GM12874 (cell line): ENCODE measurements at regions not wholly inside any gene's neighbourhood (a gene's known extent, or its start where the extent isn't known, plus 50 kb on each side); places are given as distances from the start of the nearest gene placed in this dataset.

Experiments used
- TF ChIP-seq, protein P1 (sequence below): IDR thresholded peaks from 2 replicates; pipeline ENCODE4 v1.5.1; 2011; ENCODE audit warnings: low read depth, mild to moderate bottlenecking, control low read depth, low read length, moderate library complexity; ENCODE audit not compliant: insufficient read depth

DNA sequence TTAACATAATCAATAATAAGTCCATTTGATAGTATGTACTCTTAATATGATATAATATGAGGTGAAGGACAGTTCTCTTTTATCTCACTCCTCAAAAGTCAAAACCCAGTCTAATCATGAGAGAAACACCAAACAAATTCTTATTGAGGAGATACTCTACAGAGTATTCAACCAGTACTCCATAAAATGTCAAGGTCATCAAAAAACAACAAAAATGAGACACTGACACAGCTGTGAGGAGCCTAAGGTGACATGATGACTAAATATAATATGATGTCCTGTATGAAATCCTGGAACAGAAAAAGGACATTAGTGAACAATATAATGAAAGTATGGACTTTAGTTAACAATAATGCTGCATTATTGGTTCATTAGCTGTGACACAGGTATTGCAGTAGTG lies 675.1 kb downstream of the HTR1B start:
- TF ChIP-seq, protein P1, sequence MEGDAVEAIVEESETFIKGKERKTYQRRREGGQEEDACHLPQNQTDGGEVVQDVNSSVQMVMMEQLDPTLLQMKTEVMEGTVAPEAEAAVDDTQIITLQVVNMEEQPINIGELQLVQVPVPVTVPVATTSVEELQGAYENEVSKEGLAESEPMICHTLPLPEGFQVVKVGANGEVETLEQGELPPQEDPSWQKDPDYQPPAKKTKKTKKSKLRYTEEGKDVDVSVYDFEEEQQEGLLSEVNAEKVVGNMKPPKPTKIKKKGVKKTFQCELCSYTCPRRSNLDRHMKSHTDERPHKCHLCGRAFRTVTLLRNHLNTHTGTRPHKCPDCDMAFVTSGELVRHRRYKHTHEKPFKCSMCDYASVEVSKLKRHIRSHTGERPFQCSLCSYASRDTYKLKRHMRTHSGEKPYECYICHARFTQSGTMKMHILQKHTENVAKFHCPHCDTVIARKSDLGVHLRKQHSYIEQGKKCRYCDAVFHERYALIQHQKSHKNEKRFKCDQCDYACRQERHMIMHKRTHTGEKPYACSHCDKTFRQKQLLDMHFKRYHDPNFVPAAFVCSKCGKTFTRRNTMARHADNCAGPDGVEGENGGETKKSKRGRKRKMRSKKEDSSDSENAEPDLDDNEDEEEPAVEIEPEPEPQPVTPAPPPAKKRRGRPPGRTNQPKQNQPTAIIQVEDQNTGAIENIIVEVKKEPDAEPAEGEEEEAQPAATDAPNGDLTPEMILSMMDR: no peak

DNA sequence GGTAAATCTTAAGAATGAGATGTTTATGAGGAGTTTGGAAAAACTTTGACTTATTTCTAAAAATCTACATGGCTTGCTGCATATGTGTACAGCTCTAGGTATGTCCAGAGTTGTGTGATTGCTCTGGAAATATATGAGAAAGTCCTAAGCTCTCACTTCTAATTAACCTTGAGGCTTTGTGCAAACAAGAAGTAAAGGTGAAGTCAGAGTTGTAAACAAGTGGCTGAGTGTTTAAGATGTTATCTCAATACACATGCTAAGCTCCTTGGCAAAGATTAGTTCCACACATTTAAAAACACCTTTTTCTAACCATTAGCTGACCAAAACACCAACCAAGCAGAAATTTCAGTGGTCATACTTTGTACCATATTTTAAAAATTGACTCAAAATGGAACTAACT lies 684.2 kb downstream of the HTR1B start:
- TF ChIP-seq, protein P1: no peak

DNA sequence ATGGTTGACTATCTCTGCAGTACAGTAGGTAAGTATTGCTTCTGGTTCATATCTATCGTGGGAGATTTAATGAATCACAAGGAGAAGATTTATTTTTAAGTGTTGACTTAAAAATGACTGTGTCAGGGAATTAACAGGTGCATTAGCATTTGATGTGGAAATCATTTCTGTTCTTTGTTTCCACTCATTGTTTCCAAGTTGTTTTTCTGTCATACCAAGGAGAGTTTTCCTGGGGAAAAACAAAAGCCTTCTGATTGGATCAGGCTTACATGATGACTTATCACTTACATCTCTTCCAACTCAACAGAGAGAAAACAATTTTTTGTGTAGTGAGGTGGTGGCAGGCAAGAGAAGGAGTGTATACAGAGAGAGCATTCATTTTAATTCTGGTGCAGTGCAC lies 686.4 kb downstream of the HTR1B start:
- TF ChIP-seq, protein P1: no peak

DNA sequence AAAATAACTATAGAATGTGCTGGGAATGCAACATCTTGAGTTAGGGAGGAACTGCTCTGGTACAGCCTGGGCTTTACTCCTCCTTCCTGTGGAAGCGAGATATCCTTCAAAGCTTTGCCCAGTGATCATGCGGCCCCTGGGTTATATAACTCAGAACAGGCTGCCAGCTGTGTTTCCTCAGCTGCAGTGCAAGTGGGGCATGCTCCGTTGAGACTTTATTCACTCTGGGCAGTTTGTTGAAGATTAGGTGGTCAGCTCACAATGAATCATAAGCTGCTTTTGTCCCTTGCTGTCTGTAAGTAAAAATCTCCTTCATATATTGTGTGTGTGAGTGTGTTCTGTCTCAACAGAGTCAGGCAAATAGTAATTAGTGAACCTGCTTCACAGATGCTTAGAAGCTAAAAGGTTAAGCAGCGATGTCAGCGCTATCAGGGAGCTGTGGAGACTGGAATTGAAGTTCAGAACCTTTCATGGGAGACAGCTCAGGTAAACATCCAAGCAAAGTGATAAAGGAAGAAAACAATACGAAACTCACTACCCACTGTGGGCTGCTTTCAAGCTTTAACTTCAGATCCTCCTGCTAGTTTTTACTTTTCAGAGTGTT lies 688.4 kb downstream of the HTR1B start:
- TF ChIP-seq, protein P1: no peak

DNA sequence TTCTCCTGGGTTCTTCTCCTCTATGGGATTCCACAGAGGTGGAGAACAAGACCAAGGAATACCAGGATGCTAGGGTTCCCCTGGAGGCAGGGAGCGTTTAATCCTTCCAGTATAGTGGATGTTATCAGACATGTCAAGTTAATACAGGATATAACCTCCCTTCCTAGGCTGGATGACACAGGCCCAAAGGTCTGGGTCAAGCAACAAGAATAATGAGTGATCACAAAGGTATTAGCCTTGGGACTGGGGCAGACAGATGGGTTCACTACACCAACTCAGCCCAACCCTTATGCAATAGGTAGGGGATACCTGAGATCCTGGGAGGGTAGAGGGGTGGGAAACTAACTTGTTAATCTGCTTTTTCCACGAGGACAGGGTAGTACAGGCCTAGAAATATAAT lies 690.3 kb downstream of the HTR1B start:
- TF ChIP-seq, protein P1: no peak

DNA sequence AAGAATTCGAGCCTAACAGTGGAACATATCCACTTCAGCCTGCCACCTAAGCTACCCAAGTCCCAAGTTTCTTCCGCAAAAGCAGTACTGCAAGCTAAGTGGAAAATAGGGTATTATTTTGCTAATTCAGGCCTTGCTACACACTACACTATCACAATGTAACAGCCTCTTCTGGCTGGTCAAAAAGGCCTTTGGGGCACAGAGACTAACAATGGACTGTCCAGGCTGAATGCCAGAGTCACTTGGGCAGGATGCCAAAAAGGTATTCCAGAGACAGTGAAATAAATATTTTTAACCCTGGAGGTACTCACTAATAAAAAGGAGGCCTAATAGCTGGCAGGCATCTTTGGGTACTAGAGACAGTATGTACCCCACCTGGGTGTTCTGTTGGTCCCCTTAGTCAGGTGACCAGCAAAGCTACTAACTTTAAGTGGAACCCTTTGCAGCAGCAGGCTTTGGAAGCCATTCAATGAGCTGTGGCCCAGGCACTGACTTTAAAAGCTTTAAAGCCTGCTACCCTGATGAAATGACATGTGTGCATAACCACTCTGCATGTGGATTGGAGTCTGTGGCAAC lies 692.1 kb downstream of the HTR1B start:
- TF ChIP-seq, protein P1: no peak

DNA sequence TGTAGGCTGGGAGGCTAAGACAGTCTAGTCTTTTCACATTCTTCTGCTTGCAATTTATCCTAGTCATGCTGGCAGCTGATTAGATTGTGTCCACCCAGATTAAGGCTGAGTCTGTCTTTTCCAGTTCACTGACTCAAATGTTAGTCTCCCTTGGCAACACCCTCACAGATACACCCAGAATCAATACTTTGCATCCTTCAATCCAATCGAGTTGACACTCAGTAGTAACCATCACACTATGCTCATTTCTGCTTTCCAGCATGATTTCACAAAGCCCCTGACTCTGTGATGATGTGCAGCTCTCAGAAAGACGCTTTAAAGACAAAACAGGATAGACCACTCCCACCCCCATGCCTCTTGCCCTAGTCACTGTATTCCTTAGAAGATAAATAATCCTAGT lies 693.0 kb downstream of the HTR1B start:
- TF ChIP-seq, protein P1: no peak
